ENCODE measurements at regions not wholly inside any gene's neighbourhood (a gene's known extent, or its start where the extent isn't known, plus 50 kb on each side); places are given as distances from the start of the nearest gene placed in this dataset.

DNA sequence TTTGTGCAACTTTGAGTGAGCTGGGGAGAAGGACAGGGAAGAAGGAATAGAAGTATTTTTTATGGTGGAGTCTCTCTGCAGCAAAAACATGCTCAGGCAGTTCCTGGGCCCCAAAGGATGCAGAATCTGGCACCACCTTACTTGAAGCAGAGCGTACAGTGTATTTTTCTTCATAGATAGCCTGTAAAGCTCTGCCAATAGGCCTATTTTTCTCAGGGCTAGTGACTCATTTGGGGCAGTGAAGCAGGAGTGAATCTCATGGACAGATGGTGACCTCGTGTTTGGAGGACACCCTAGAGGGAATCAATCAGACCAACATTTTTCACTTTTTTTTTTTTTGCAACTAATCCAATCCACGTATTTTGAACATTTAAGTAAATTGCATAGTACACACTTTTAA, 268.1 kb upstream of the CXCR4 start:
- TF ChIP-seq CTCF (IDR thresholded peaks at IDR 0.05; ENCODE audit: low read length) (no peak), EZH2 (IDR thresholded peaks at IDR 0.05; ENCODE audit: borderline replicate concordance, low read length) (no peak)
